Smooth muscle cell (in vitro differentiated cells): ENCODE measurements at regions not wholly inside any gene's neighbourhood (a gene's known extent, or its start where the extent isn't known, plus 50 kb on each side); places are given as distances from the start of the nearest gene placed in this dataset.

ENCODE experiments used
- DNase-seq: peaks from one replicate; lab custom pipeline; 2025; ENCODE audit not compliant: unreplicated experiment; lab: John Stamatoyannopoulos, UW
- H2AFZ ChIP-seq: fragments of 200-600 bp; sonication (generic); 2 replicates; pipeline ENCODE4 v1.6.0; 2016; ENCODE audit warnings: antibody characterized with exemption, low read depth, mild to moderate bottlenecking
- H3F3A ChIP-seq: fragments of 200-600 bp; sonication (generic); 2 replicates; pipeline ENCODE4 v1.6.0; 2017; ENCODE audit warnings: antibody characterized with exemption, low read depth
- H3K27ac ChIP-seq: fragments of 200-600 bp; sonication (generic); 2 replicates; pipeline ENCODE4 v1.5.1; 2016; ENCODE audit warnings: low read depth, mild to moderate bottlenecking
- H3K27me3 ChIP-seq: fragments of 200-600 bp; sonication (generic); 2 replicates; pipeline ENCODE4 v1.6.1; 2016; ENCODE audit warnings: low read depth, mild to moderate bottlenecking
- H3K36me3 ChIP-seq: fragments of 200-600 bp; sonication (generic); 2 replicates; pipeline ENCODE4 v1.5.1; 2016; ENCODE audit warnings: low read depth
- H3K4me1 ChIP-seq: fragments of 200-600 bp; sonication (generic); 2 replicates; pipeline ENCODE4 v1.5.1; 2016; ENCODE audit warnings: low read depth
- H3K4me2 ChIP-seq: fragments of 200-600 bp; sonication (generic); 2 replicates; pipeline ENCODE4 v1.6.0; 2016; ENCODE audit warnings: mild to moderate bottlenecking
- H3K4me3 ChIP-seq: fragments of 200-600 bp; sonication (generic); 2 replicates; pipeline ENCODE4 v1.5.1; 2016; ENCODE audit warnings: mild to moderate bottlenecking
- H3K79me2 ChIP-seq: fragments of 200-600 bp; sonication (generic); 2 replicates; pipeline ENCODE4 v1.6.0; 2016; ENCODE audit warnings: low read depth, mild to moderate bottlenecking
- H3K9ac ChIP-seq: fragments of 200-600 bp; sonication (generic); 2 replicates; pipeline ENCODE4 v1.6.0; 2016; ENCODE audit warnings: low read depth
- H3K9me3 ChIP-seq: fragments of 200-600 bp; sonication (generic); replicated peaks from 2 replicates; pipeline ENCODE4 v1.5.1; 2016; ENCODE audit warnings: low read depth
- H4K20me1 ChIP-seq: fragments of 200-600 bp; sonication (generic); 2 replicates; pipeline ENCODE4 v1.6.0; 2016; ENCODE audit warnings: low read depth
- CTCF ChIP-seq: fragments of 200-600 bp; sonication (generic); IDR thresholded peaks from 2 replicates; pipeline ENCODE4 v1.5.1; 2017; ENCODE audit warnings: borderline replicate concordance, mild to moderate bottlenecking, antibody characterized with exemption; ENCODE audit not compliant: insufficient read depth, poor library complexity, severe bottlenecking
- WGBS: methylation state at CpG from one replicate; pipeline ENCODE4 v1.1.7; 2016; ENCODE audit warnings: low lambda C conversion rate; 5-methylcytosine and 5-hydroxymethylcytosine counted together

- no peak for DNase-seq
- Histone ChIP-seq H3K79me2 (no peaks in the 10 kb centered on the region), H4K20me1 (no peaks in the 10 kb centered on the region), H2AFZ (no peak overlapping the region), H3K9ac (no peak overlapping the region), H3K4me1 (no peaks in the 10 kb centered on the region), H3K4me2 (no peak overlapping the region), H3K9me3 (no peaks in the 10 kb centered on the region), H3K4me3 (no peak overlapping the region), H3K27ac (no peak overlapping the region), H3F3A (no peaks in the 10 kb centered on the region), H3K27me3 (no peaks in the 10 kb centered on the region), H3K36me3 (peaks cover 8% of the 10 kb centered on the region)
- no peak for TF ChIP-seq CTCF
- 95% methylated on average over 1 of the region's 1 CpG for WGBS
Observed at GRCh38 chr12:73321319-73321718, 1049.1 kb downstream of the TRHDE start.

DNA sequence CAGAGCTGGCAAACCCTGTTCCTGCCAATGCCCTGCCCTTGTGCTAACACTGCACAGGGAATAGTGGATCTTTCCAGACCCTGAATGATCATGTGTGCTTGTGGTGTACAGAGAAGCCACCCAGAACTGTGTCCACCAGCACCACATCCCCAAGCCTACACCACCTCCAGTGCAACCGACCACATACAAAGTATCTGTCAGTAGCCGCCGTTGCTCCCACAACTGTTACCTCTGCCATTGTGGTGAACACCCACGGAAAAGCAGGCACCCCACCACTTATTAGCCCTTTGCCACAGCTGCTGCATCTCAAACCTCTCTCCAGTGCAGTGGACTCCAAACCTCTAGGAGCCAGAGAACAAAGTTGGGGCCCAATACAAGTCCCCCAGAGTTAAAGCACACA lies 1049.6 kb downstream of the TRHDE start:
- Histone ChIP-seq H3K27me3 (no peaks in the 10 kb centered on the region), H3K9ac (no peak overlapping the region), H3K9me3 (no peaks in the 10 kb centered on the region), H3K4me3 (no peak overlapping the region), H3F3A (no peaks in the 10 kb centered on the region), H3K27ac (no peak overlapping the region), H4K20me1 (no peaks in the 10 kb centered on the region), H3K36me3 (peaks cover 8% of the 10 kb centered on the region), H3K4me1 (no peaks in the 10 kb centered on the region), H3K4me2 (no peak overlapping the region), H2AFZ (no peak overlapping the region), H3K79me2 (no peaks in the 10 kb centered on the region)
- no peak for TF ChIP-seq CTCF
- DNase-seq = no peak
- WGBS = 94% methylated on average over 4 of the region's 4 CpGs

DNA sequence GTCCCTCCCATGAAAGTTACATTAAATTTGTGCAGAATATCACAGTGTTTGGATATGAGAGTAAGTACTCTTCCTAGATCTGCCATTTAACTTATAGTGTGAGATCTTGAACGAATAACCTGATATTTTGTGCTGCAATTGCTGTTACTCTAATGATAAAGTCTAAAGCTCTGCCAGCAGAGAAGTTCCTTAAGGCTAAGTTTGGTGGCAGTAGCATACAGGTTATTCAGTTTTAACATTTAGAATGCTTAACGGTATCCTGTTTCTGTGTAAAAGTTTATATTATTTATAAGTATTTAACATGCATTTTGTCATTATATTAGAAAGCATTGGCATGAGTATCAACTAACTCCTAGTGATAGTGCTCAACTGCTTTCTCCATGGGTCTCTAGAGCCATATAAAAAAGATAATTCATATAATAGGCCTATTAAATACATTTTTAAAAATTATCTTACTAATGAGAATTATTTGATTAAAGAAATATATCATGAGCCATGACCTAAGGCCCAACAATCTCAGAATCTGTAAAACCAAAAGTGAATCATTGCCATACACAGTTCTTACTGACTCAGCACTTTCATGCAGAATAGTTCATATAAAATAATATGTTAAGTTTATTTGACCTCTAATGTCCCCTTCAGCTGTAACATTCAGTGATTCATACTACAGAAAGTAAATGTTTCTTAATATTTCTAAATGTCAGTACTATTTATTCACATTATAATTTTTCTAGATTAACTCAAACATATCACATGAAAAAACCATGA lies 1058.6 kb downstream of the TRHDE start:
- Histone ChIP-seq H3K36me3 (no peaks in the 10 kb centered on the region), H3K4me1 (no peaks in the 10 kb centered on the region), H3K79me2 (no peaks in the 10 kb centered on the region), H3K27ac (no peak overlapping the region), H2AFZ (no peak overlapping the region), H4K20me1 (no peaks in the 10 kb centered on the region), H3K9ac (no peak overlapping the region), H3K9me3 (no peaks in the 10 kb centered on the region), H3K27me3 (no peaks in the 10 kb centered on the region), H3K4me2 (no peak overlapping the region), H3F3A (no peaks in the 10 kb centered on the region), H3K4me3 (no peak overlapping the region)
- WGBS = 84% methylated on average over 2 of the region's 2 CpGs
- no peak for DNase-seq
- no peak for TF ChIP-seq CTCF
